Right renal pelvis (tissue), 4 donors: ENCODE measurements at regions not wholly inside any gene's neighbourhood (a gene's known extent, or its start where the extent isn't known, plus 50 kb on each side); places are given as distances from the start of the nearest gene placed in this dataset.

Experiments used
- DNase-seq, 4 donors: peaks; one replicate each; pipeline ENCODE4 v3.0.0-alpha.2; 2013; ENCODE audit warnings: low read depth in 4 of 4, low spot score in 3 of 4, missing footprints in 1 of 4

DNA sequence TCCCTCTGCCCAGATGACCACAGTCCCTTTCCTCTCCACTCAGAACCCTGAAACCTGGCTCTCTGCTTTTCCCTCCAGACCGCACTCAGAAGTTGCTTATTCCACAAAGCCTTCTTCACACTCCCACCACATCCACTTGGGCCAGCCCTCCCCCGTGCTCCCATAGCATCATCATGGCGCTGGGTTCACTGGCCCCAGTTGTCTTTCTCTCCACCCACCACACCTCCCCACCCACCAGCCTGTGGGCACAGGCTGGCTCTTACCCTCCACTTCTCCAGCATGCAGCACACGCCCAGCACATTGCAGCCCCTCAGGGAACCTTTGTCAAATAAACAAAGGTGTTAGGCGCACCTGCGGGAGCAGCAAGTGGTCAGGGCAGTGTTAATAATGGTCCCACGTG lies 130.0 kb downstream of the KATNIP start:
- no peak for DNase-seq

DNA sequence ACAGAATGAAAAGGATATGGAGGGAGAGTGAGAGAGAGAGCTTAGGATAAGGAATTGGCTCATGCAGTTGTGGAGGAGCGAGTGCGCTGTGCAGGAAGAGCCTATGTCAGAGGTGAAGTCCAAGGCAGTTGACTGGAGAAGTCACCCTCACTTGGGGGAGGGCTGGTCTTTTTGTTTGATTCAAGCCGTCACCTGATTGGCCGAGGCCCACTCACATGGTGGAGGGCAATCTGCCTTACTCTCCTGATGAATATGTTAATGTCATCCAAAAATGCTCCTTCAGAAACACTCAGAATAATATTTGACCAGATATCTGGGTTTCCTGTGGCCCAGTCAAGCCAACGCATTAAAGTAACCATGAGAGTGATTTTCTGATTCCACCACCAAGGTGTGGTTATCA lies 131.7 kb downstream of the KATNIP start:
- DNase-seq = no peak

DNA sequence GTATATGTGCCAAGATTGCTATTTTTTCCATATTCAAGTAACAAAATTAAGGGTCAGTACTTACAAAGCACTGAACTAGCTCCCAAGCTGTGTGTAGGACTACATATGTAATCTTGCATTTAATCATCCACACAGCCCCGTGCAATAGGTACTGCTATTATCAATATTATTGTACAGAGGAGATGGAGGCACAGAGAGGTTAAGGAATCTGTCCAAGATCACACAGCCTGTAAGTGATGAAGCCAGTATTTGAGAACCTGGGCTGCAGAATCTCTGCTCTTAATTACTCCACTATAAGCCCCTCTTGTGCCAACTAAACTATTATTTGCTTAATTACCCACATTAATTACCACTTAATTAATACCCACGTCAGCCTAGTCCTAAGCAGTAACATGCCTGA lies 134.1 kb downstream of the KATNIP start:
- DNase-seq = no peak

DNA sequence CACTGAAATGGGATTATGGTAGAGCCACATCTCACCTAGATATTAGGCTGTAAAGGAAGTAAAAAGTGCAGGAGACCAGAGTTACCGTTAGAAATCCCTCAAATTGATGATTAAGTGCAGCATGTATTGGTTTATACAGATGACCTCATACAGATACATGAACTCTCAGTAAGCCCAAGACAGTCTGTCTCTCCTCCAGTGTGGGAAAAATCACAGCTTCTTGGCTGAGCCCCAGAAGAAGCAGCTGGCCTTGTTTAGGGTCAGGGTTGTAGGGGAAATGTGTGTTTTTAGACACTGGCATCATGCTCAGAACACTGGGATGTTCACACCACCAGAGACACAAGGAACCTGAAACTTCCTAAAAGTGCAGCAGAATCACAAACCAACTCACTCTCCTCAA lies 135.9 kb downstream of the KATNIP start:
- DNase-seq = no peak

DNA sequence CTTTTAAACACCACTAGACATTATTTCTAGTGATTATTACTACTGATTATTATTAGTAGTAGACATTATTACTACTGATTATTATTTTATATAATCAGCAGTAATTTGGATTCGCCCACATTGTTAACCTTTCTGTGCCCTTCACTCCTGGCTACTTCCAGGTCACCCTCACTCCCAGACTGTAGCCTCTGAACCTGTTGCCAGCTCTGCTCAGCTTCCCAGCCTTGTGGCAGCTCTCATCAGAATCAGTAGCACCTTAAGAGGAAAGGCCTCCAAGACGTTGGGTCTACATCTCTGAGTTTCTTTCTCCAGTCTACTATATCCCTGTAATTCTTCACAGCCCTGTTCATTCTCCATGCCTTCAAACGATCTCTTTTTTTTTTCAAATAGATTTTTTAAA lies 137.0 kb downstream of the KATNIP start:
- no peak for DNase-seq

DNA sequence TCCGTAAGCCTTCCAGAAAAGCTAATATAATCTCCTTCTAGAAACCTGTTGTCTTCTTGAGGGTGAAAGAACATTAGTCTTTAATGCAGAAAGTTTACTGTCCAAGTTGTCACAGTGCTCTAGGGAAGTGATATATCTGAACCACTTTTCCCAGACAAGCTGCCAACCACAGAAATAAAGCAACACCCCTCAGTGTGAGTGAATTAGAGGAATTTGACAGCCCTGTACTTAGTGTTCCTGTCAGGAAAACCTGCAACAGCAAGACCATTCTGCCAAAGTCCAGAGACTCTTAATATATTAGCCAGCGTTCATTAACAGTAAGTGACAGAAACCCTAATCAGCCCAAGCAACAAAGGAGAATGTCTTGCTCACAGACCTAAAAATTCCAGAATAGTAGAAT lies 137.7 kb downstream of the KATNIP start:
- no peak for DNase-seq

DNA sequence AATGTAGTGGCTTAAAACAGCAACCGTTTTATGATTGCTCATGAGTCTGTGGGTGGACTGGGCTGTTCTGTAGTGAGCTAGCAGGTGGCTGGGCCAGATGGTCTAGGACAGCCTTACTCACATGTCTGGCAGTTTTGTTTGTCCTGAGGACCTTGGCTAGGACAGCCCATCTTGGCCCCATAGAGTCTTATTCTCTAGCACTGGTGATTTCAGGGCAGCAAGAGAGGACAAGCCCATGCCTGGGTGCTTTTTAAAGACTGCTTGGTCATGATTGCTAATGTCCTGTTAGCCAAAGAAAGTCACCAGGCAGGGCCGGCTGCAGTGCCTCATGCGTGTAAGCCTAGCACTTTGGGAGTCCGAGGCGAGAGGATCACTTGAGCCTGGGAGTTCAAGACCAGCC lies 139.8 kb downstream of the KATNIP start:
- no peak for DNase-seq

DNA sequence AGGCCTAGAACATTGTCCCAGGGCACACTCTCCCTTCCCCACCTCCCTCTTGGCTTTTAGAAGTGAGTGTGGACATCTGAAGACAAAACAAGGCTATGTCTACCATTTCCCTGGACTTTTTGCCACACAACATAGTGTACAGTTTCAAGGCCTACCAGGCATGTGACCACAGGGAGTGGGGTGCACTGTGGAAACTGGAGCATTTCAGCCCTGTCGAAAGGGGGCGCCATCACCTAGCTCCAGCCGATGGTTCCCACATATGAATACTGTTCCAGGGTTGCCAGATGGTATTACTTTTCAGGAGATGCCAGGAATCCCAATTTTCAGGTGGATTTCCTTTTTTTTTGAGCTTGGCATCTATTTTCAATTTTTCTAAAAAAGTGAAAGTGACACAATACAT lies 140.7 kb downstream of the KATNIP start:
- DNase-seq = no peak

DNA sequence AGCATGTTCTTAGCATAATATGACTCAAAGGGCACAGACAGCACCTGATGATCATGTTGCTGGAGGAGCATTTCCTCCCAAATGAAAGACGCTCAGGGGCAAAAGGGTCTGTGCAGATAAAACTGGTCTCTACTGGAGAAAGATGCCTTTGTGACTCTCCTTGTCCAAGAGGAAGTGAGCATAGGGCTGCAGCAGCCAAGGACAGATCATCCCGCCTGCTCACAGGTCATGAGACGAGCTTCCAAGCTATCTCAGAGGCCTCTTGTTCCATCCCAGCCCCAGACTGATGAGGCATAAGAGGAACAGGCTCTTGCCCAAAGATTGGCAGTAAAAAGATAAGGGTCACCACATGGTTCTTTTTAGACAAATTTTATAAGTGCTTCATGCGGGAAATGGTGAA lies 141.8 kb downstream of the KATNIP start:
- DNase-seq = no peak

DNA sequence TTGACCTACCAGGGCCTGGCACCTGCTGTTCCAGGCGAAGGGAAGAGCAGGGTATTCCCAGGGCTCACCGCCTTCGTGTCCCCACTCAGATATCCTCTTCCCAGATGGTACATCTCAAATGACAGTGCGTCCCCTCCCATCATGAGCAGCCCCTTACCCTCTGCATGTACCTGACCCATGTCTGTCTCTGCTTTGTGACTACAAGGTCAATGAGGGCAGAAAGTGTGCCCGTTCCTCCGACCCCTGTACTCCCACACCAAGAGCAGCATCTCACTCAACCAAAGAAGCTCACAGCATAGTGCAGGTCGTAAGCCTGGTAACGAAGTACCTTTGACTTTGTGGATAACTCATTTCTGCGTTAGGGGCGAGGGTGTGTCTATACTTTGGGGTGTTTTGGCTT lies 142.6 kb downstream of the KATNIP start:
- DNase-seq = no peak

DNA sequence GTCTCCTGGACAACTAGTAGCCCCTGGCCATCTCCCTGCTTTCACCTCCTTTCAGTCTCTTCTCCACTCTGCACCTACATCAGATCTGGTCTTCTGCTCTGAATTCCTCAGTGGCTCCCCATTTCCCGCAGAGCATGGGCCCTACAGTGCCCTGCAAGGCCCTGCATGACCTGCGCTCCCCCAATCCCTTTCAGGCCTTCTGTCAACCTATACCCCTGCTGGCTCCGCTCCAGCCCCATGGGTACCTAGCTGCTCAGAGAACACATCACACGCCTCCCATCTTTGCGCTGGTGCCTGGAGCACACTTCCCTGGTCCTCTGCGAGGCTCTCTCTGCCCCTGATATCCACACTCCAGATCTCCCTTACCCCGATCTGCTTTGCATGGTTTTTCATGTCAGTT lies 145.2 kb downstream of the KATNIP start:
- no peak for DNase-seq

DNA sequence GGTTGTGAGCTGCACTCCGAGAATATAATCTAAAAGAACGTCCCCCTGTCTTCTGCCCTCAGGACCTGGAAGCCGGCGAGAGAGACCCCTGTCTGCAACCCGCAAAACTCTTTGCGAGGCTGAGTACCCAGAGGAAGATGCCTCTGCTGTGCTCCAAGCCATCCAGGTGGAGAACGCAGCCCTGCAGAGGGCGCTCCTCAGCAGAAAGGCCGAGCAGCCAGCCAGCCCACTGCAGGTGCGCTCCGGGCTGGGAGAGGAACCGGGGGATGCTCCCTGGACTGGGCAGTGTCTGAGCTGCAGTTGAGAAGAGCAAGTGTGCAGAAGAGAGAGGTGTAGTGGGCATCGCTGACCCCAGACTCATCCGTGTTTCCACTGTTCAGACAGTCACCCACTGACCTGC lies 148.3 kb downstream of the KATNIP start:
- DNase-seq = no peak

DNA sequence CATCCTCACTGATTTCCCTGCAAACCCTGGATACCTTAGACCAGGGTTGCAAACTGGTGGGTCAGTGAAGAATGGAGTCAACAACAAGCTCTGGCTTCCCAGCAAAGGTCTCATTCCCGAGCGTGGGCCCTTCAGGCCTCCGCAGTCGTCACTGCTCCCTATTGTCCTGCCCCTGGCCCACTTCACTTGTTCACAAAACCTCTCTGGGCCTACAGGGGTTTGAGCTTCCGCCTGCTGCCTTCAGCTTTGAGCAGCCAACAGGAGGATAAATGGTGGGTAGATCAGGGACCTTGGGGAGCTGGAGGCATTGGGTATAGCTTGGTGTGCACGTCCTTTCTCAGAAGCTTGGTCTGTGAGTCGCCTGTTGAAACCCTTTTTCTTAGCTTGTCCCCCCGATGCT lies 148.8 kb downstream of the KATNIP start:
- DNase-seq = no peak

DNA sequence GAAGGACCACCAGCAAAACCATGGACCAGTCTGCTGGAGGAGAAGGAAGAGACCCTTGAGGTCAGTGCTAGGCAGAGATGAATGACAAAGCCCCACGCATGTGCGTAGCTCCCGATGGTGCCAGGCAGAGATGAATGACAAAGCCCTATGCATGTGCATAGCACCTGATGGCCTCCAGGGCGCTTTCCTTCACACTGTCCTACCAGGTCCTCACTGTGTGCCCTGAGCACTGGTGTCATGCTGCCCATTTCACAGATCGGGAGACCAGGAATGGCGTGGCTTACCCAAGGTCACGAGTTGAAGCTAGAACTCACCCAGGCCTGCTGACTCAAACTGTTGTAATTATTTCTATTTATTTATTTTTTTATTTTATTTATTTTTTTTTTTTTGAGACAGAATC lies 149.6 kb downstream of the KATNIP start:
- DNase-seq = no peak

DNA sequence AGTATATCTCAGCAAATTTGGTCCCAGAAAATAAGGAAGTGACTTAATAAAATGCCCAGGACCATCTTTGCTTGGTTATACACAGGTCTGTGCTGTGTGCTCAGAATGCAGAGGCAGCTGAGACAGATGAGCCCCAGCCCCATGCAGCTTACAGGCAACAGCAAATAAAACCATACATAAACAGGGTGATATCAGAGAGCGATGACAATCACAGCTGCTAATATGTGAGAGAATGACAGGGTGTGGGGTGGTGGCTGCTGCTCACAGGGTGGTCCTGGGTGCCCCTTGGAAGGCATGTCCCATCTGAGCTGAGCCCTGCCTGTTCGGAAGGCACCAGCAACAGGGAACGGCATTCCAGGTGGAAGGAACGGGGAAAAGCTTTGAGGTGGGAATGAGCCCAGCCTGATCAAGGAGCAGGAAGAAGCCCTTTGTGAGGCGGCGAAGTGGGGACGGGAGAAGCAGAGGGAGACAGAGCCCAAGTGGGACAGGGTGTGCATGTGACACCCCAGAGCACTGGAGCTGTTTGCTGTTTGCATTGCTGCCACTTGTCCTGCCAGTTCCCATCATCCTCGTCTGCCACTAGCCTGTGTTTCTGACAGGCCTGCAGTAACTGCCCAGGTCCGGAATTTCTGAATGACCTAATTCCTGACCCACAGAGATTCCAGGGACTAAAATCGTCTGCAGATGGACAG lies 150.5 kb downstream of the KATNIP start:
- DNase-seq = no peak

DNA sequence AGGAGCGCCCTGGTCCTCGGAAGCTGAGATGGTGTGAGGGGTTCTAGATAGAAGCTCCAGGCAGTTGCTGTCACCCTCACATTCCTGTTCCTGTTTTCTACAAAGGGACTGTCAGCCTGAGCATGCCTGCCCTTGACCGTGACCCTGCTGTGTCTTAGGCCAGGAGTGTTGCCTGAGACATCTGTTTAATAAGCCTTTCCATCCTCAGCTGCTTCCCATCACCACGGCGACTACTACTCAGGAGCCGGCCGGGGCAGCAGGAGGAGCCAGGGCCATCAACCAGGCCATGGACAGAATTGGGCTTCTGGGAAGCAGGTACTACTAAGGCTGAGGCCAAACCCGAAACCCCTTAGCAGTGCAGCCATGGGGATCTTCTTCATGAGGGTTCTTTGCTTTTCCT lies 151.4 kb downstream of the KATNIP start:
- DNase-seq = no peak

DNA sequence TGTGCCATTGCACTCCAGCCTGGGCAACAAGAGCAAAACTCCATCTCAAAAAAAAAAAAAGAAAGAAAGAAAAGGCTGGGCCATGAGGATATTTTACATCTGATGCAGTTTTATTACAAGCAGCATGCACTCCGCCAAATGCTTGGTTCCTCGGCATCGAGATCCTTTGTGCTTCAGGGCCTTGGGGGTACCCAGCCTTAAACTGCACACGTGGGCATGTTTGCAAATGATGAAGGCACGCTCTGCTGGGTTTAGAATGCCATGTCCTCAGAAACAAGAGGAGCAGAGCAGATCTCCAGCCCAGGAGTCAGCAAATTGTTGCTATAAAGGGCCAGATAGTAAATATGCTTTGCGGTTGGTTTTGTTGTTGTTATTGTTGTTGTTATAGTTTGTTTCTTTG lies 153.2 kb downstream of the KATNIP start:
- DNase-seq = no peak

DNA sequence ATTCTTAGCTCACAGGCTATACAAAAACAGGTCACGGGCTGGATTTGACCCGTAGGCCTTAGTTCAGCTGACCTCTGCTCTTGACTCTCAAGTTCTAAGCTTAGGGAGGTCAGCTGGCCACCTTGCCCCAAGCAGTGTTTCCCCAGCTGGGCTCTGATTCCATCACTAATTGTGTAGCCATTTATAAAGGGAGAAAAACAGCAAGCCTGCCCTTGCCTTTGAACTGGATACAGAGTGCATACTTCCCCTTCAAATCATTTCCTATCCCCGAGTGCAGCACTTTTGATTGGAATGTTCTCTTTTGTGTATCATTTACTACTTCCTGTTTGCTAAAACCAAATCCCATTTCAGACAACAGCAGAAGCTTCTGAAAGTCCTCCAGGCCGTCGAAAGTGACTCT lies 153.6 kb downstream of the KATNIP start:
- no peak for DNase-seq

DNA sequence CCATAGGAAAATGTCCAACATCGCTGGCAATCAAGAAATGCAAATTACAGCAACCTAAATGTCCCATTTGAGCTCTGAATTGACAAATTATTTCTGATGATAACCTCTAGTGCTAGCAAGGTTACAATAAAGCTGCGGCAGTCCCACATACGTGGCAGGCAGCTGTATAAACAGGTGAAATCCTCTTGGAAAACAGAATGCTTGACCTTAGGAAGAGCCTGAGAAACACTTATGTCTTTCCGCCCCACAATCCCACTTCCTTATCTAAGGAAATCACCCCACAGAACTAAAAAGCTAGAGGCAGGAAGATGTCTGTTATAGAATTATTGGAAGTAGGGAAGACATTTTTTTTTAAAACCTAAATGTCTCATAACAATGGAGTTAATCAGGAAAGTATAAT lies 154.3 kb downstream of the KATNIP start:
- DNase-seq = no peak

DNA sequence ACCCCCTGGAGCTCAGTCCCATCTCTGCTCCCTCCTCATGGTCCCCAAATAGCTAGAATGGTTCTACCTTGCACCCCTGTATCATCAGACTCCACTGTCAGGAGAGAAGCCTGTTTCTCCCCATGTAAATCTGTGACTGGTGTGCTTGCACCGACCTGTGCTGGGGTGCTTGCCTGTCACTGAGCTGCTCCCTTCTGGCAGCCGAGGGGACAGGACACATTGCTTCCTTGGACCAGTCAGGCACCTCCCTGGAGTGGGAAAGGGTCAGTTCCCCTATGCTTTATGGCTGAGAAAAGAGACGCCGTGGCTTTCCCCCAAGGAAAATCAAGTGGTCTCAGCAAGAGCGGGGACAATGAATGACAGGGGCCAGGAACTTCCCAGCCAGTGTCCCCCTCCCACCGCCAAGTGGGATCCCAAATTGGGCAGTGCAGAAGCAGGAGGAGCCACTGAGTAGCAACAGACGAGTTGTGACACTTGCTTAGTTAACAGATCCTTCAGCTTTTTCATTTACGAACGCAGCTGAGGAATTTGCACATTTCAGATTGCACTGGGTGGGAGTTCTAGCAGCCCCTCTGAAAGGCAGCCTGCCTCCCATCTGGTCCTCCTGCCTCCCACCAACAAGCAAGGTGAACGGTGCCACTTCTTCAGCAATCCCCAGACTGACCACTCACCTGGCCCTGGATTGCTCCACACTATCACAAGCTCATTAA lies 156.4 kb downstream of the KATNIP start:
- DNase-seq = no peak

DNA sequence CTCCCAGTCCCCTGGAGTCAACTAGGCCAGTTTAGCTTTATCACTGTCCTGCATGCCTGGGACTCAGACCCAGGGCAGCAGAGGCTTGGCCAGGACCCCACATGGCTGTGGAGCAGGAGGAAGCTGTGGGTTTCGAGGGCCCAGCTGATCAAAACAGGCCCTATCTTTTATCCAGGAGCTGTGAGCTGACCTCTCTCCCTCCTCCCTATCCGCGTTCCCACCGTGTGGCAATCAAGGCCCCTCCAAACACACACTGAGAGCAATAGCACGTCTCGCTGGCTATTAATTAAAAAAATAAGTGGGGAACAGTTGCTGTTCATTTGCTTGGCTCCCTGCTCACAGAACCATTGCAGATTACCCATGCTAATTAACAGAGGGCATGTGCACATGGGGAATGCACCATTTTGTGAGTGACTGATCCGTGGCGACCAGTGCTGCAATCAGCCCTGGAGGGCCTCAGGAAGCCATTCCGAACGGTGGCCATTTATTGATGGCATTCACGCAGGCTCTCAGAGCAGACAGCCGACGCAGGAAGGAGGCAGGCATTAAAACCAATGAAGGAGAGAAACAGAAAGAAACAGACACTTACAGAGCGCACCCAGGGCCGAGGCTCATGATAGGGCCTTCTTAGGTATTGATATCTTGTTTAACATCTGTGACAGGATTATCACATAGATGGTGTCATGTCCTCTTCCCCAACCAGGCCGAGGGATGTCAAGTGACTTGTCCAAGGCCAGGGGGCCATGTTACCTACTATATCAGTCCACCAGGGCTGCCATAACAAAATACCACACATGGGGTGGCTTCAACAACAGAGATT lies 157.1 kb downstream of the KATNIP start:
- DNase-seq = no peak

DNA sequence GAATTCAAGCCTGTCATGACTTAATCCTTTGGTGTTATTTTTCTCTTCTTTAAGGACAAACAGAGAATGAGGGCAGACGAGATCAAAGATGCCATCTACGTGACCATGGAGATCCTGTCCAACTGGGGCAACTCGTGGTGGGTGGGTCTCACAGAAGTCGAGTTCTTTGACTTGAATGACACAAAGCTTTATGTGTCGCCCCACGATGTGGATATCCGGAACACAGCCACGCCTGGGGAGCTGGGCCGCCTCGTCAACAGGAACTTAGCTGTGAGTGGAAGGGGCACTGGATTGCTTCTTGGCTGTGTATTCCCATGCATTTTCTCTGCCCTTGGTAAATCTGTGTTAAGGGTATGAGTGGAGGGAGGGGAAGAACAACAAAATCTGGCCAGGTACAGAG lies 158.7 kb downstream of the KATNIP start:
- DNase-seq = no peak
